ENCODE measurements at regions not wholly inside any gene's neighbourhood (a gene's known extent, or its start where the extent isn't known, plus 50 kb on each side); places are given as distances from the start of the nearest gene placed in this dataset.
A peak's percentile ranks its signal among the peaks of the same experiment; 100 is the strongest.

GRCh38 chr9:81465468-81466011 is 223.8 kb downstream of the TLE1 start:
- Histone ChIP-seq H3K27me3 (ENCODE audit: control insufficient read depth, insufficient read depth, low read length) (no peaks in the 10 kb centered on the region), H3K36me3 (ENCODE audit: insufficient read depth, low read length) (no peaks in the 10 kb centered on the region), H3K4me3 (ENCODE audit: low read length) (no peak overlapping the region), H3K9ac (ENCODE audit: low read depth, low read length) (no peak overlapping the region), H3K4me1 (ENCODE audit: control insufficient read depth, insufficient read depth, low read length) (peaks cover 4% of the 10 kb centered on the region), H3K4me2 (ENCODE audit: low read length) (no peak overlapping the region), H3K9me3 (replicated peaks; ENCODE audit: low read length) (no peaks in the 10 kb centered on the region)

DNA sequence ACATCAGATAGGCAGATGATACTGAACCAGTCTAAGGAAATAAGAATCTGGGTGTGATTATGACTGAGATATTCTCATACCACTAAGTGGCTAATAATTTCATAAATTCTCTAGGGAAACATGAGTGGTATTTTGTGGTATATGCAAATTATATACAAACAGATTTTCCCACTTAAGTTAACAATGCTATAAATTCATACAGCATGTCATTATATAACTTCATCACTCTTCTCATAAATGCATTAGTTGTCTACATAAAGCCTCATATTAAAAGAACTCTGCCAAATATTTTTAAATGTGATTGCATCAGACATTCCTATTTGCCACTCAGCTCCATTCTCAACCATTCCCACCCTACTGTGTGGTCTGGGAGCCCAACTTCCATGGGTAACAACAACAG is 226.5 kb downstream of the TLE1 start:
- no peaks in the 10 kb centered on the region for H3K27me3 ChIP-seq (ENCODE audit: control insufficient read depth, insufficient read depth, low read length)
- H3K4me3 ChIP-seq (ENCODE audit: low read length) = no peak overlapping the region
- no peak overlapping the region for H3K4me2 ChIP-seq (ENCODE audit: low read length)
- no peaks in the 10 kb centered on the region for H3K36me3 ChIP-seq (ENCODE audit: insufficient read depth, low read length)
- H3K4me1 ChIP-seq (ENCODE audit: control insufficient read depth, insufficient read depth, low read length) = peaks cover 4% of the 10 kb centered on the region
- no peaks in the 10 kb centered on the region for H3K9me3 ChIP-seq (replicated peaks; ENCODE audit: low read length)
- H3K9ac ChIP-seq (ENCODE audit: low read depth, low read length) = no peak overlapping the region

GRCh38 chr9:81461196-81461595 is 228.2 kb downstream of the TLE1 start:
- H3K4me3 ChIP-seq (ENCODE audit: low read length) = no peak overlapping the region
- no peak overlapping the region for H3K4me2 ChIP-seq (ENCODE audit: low read length)
- peaks cover 10% of the 10 kb centered on the region for H3K4me1 ChIP-seq (ENCODE audit: control insufficient read depth, insufficient read depth, low read length)
- no peaks in the 10 kb centered on the region for H3K36me3 ChIP-seq (ENCODE audit: insufficient read depth, low read length)
- no peak overlapping the region for H3K9ac ChIP-seq (ENCODE audit: low read depth, low read length)
- no peaks in the 10 kb centered on the region for H3K27me3 ChIP-seq (ENCODE audit: control insufficient read depth, insufficient read depth, low read length)
- no peaks in the 10 kb centered on the region for H3K9me3 ChIP-seq (replicated peaks; ENCODE audit: low read length)

DNA sequence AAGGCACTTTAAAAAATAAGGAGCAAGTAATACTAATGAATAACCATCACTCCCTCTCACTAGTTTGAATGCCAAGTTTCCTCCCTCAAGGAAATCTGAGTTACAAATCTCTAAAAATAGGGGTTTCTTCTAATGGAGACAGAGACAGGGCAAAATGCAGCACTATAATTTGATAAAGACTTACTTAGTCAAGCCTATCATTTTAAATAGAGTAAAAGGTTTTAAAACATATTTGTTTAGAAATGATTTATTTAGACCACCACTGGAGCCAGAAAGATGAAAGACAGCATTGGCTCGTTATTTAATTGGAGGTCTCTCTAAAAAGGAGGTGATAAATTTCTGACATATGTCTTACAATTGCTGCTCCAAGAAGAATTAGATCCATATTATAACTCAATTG is 228.7 kb downstream of the TLE1 start:
- H3K9ac ChIP-seq (ENCODE audit: low read depth, low read length) = no peak overlapping the region
- H3K4me2 ChIP-seq (ENCODE audit: low read length) = no peak overlapping the region
- H3K9me3 ChIP-seq (replicated peaks; ENCODE audit: low read length) = no peaks in the 10 kb centered on the region
- H3K4me3 ChIP-seq (ENCODE audit: low read length) = no peak overlapping the region
- peaks cover 15% of the 10 kb centered on the region for H3K4me1 ChIP-seq (ENCODE audit: control insufficient read depth, insufficient read depth, low read length)
- H3K27me3 ChIP-seq (ENCODE audit: control insufficient read depth, insufficient read depth, low read length) = no peaks in the 10 kb centered on the region
- no peaks in the 10 kb centered on the region for H3K36me3 ChIP-seq (ENCODE audit: insufficient read depth, low read length)

- no peaks in the 10 kb centered on the region for H3K9me3 ChIP-seq (replicated peaks; ENCODE audit: low read length)
- H3K4me1 ChIP-seq (ENCODE audit: control insufficient read depth, insufficient read depth, low read length) = peaks cover 13% of the 10 kb centered on the region
- no peaks in the 10 kb centered on the region for H3K27me3 ChIP-seq (ENCODE audit: control insufficient read depth, insufficient read depth, low read length)
- H3K4me2 ChIP-seq (ENCODE audit: low read length) = no peak overlapping the region
- no peak overlapping the region for H3K9ac ChIP-seq (ENCODE audit: low read depth, low read length)
- H3K36me3 ChIP-seq (ENCODE audit: insufficient read depth, low read length) = no peaks in the 10 kb centered on the region
- no peak overlapping the region for H3K4me3 ChIP-seq (ENCODE audit: low read length)
These were observed 229.8 kb downstream of the TLE1 start for GRCh38 chr9:81459591-81459990.

DNA sequence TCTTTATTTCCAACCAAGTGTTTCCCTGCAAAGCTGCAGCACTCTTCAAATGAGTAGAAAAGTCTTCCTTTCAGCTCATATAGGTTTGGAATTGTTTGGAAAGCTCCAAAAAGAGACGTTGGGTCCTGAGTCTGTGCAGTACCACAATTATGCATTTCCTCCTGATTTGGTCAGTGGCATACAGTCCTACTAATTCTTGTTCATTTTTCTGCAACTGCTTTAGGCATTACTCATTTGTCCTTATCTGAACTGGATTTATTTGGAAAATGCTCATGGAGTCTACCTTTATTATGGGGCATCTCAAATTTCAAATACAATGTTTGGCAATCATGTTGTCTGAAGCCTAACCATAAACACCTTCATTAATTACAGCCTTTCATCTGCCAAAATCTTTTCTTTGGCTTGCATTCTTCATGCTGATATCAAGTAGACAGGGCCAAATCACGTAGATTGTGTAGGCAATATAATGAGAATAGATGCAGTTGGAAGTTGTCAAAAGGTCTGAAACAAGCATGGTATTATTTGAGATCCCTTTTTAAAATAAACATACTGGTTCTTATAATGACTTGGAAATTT is 232.8 kb downstream of the TLE1 start:
- no peaks in the 10 kb centered on the region for H3K36me3 ChIP-seq (ENCODE audit: insufficient read depth, low read length)
- no peak overlapping the region for H3K9ac ChIP-seq (ENCODE audit: low read depth, low read length)
- no peak overlapping the region for H3K4me3 ChIP-seq (ENCODE audit: low read length)
- H3K9me3 ChIP-seq (replicated peaks; ENCODE audit: low read length) = no peaks in the 10 kb centered on the region
- H3K4me2 ChIP-seq (ENCODE audit: low read length) = peak overlapping the region; percentile 22
- H3K4me1 ChIP-seq (ENCODE audit: control insufficient read depth, insufficient read depth, low read length) = peaks cover 13% of the 10 kb centered on the region
- H3K27me3 ChIP-seq (ENCODE audit: control insufficient read depth, insufficient read depth, low read length) = no peaks in the 10 kb centered on the region

GRCh38 chr9:81455462-81456219 is 233.7 kb downstream of the TLE1 start:
- Histone ChIP-seq H3K4me1 (ENCODE audit: control insufficient read depth, insufficient read depth, low read length) (peaks cover 13% of the 10 kb centered on the region), H3K4me3 (ENCODE audit: low read length) (no peak overlapping the region), H3K36me3 (ENCODE audit: insufficient read depth, low read length) (no peaks in the 10 kb centered on the region), H3K9me3 (replicated peaks; ENCODE audit: low read length) (no peaks in the 10 kb centered on the region), H3K27me3 (ENCODE audit: control insufficient read depth, insufficient read depth, low read length) (no peaks in the 10 kb centered on the region), H3K4me2 (ENCODE audit: low read length) (peak overlapping the region; percentile 22), H3K9ac (ENCODE audit: low read depth, low read length) (no peak overlapping the region)

GRCh38 chr9:81445331-81445921 is 243.9 kb downstream of the TLE1 start:
- Histone ChIP-seq H3K9me3 (replicated peaks; ENCODE audit: low read length) (peaks cover 9% of the 10 kb centered on the region), H3K4me1 (ENCODE audit: control insufficient read depth, insufficient read depth, low read length) (no peaks in the 10 kb centered on the region), H3K4me2 (ENCODE audit: low read length) (no peak overlapping the region), H3K4me3 (ENCODE audit: low read length) (no peak overlapping the region), H3K36me3 (ENCODE audit: insufficient read depth, low read length) (no peaks in the 10 kb centered on the region), H3K27me3 (ENCODE audit: control insufficient read depth, insufficient read depth, low read length) (no peaks in the 10 kb centered on the region), H3K9ac (ENCODE audit: low read depth, low read length) (no peak overlapping the region)

- H3K4me3 ChIP-seq (ENCODE audit: low read length) = no peak overlapping the region
- H3K9ac ChIP-seq (ENCODE audit: low read depth, low read length) = peak overlapping the region; percentile 64
- no peaks in the 10 kb centered on the region for H3K36me3 ChIP-seq (ENCODE audit: insufficient read depth, low read length)
- no peaks in the 10 kb centered on the region for H3K27me3 ChIP-seq (ENCODE audit: control insufficient read depth, insufficient read depth, low read length)
- H3K4me2 ChIP-seq (ENCODE audit: low read length) = peak overlapping the region; percentile 39
- peaks cover 19% of the 10 kb centered on the region for H3K4me1 ChIP-seq (ENCODE audit: control insufficient read depth, insufficient read depth, low read length)
- peaks cover 7% of the 10 kb centered on the region for H3K9me3 ChIP-seq (replicated peaks; ENCODE audit: low read length)
These were observed 257.7 kb downstream of the TLE1 start for GRCh38 chr9:81431641-81432040.

GRCh38 chr9:81430727-81431126 is 258.6 kb downstream of the TLE1 start:
- Histone ChIP-seq H3K4me2 (ENCODE audit: low read length) (peak overlapping the region; percentile 8), H3K4me1 (ENCODE audit: control insufficient read depth, insufficient read depth, low read length) (peaks cover 19% of the 10 kb centered on the region), H3K36me3 (ENCODE audit: insufficient read depth, low read length) (no peaks in the 10 kb centered on the region), H3K4me3 (ENCODE audit: low read length) (no peak overlapping the region), H3K9ac (ENCODE audit: low read depth, low read length) (peak overlapping the region; percentile 64), H3K9me3 (replicated peaks; ENCODE audit: low read length) (peaks cover 7% of the 10 kb centered on the region), H3K27me3 (ENCODE audit: control insufficient read depth, insufficient read depth, low read length) (no peaks in the 10 kb centered on the region)

GRCh38 chr9:81427870-81428269 is 261.5 kb downstream of the TLE1 start:
- H3K4me3 ChIP-seq (ENCODE audit: low read length) = no peak overlapping the region
- H3K27me3 ChIP-seq (ENCODE audit: control insufficient read depth, insufficient read depth, low read length) = no peaks in the 10 kb centered on the region

More at GRCh38 chr9:81427870-81428269, 261.5 kb downstream of the TLE1 start:
- H3K9ac ChIP-seq (ENCODE audit: low read depth, low read length) = no peak overlapping the region
- H3K9me3 ChIP-seq (replicated peaks; ENCODE audit: low read length) = peaks cover 7% of the 10 kb centered on the region
- no peak overlapping the region for H3K4me2 ChIP-seq (ENCODE audit: low read length)
- no peaks in the 10 kb centered on the region for H3K36me3 ChIP-seq (ENCODE audit: insufficient read depth, low read length)
- H3K4me1 ChIP-seq (ENCODE audit: control insufficient read depth, insufficient read depth, low read length) = peaks cover 19% of the 10 kb centered on the region
